ENCODE measurements at regions not wholly inside any gene's neighbourhood (a gene's known extent, or its start where the extent isn't known, plus 50 kb on each side); places are given as distances from the start of the nearest gene placed in this dataset.

GRCh38 chr6:156185113-156185512 is 592.1 kb upstream of the ARID1B start:
- DNase-seq (ENCODE audit: low read depth), result no peak
- TF ChIP-seq CTCF (IDR thresholded peaks at IDR 0.05; ENCODE audit: control insufficient read depth, extremely low read depth, insufficient read depth), result no peak
- H3K4me3 ChIP-seq (ENCODE audit: low read depth, low read length), result no peak overlapping the region

- DNase-seq (ENCODE audit: low read depth), result no peak
- TF ChIP-seq CTCF (IDR thresholded peaks at IDR 0.05; ENCODE audit: control insufficient read depth, extremely low read depth, insufficient read depth), result no peak
- no peak overlapping the region for H3K4me3 ChIP-seq (ENCODE audit: low read depth, low read length)
These were observed 593.5 kb upstream of the ARID1B start for GRCh38 chr6:156183678-156184077.

- no peak for TF ChIP-seq CTCF (IDR thresholded peaks at IDR 0.05; ENCODE audit: control insufficient read depth, extremely low read depth, insufficient read depth)
- no peak overlapping the region for H3K4me3 ChIP-seq (ENCODE audit: low read depth, low read length)
- no peak for DNase-seq (ENCODE audit: low read depth)
These were observed 594.8 kb upstream of the ARID1B start for GRCh38 chr6:156182356-156182755.

GRCh38 chr6:156181506-156181905 is 595.7 kb upstream of the ARID1B start:
- no peak for DNase-seq (ENCODE audit: low read depth)
- H3K4me3 ChIP-seq (ENCODE audit: low read depth, low read length), result no peak overlapping the region
- TF ChIP-seq CTCF (IDR thresholded peaks at IDR 0.05; ENCODE audit: control insufficient read depth, extremely low read depth, insufficient read depth), result no peak

GRCh38 chr6:156175971-156176421 is 601.2 kb upstream of the ARID1B start:
- no peak overlapping the region for H3K4me3 ChIP-seq (ENCODE audit: low read depth, low read length)
- DNase-seq (ENCODE audit: low read depth), result peak; percentile 36
- TF ChIP-seq CTCF (IDR thresholded peaks at IDR 0.05; ENCODE audit: control insufficient read depth, extremely low read depth, insufficient read depth), result peak; percentile 70

- DNase-seq (ENCODE audit: low read depth), result no peak
- no peak for TF ChIP-seq CTCF (IDR thresholded peaks at IDR 0.05; ENCODE audit: control insufficient read depth, extremely low read depth, insufficient read depth)
- no peak overlapping the region for H3K4me3 ChIP-seq (ENCODE audit: low read depth, low read length)
These were observed 601.7 kb upstream of the ARID1B start for GRCh38 chr6:156175433-156175832.

Data from LNCaP clone FGC (cell line).